GM19023 (cell line): ENCODE measurements at regions not wholly inside any gene's neighbourhood (a gene's known extent, or its start where the extent isn't known, plus 50 kb on each side); places are given as distances from the start of the nearest gene placed in this dataset.
"Not testable (repeated sequence)": the region's sequence is repeated elsewhere in the genome, so short reads cannot be mapped to it uniquely, and the experiment has no call there.

Experiments used
- ATAC-seq: cut with Tn5 transposase; IDR thresholded peaks from one replicate; pipeline ENCODE4 v1.9.1; 2021; ENCODE audit warnings: mild to moderate bottlenecking, moderate library complexity; ENCODE audit not compliant: unreplicated experiment

GRCh38 chr6:94713446-94713845, 863.9 kb upstream of the MANEA start:
- no peak for ATAC-seq

- no peak for ATAC-seq
Observed at GRCh38 chr6:94698773-94699172, 878.6 kb upstream of the MANEA start.

GRCh38 chr6:94687255-94687654, 890.1 kb upstream of the MANEA start:
- not testable (repeated sequence) for ATAC-seq

- ATAC-seq, result no peak
Observed at GRCh38 chr6:94683409-94683808, 893.9 kb upstream of the MANEA start.

GRCh38 chr6:94680669-94681212, 896.6 kb upstream of the MANEA start:
- ATAC-seq, result no peak

- no peak for ATAC-seq
Observed at GRCh38 chr6:94673251-94673650, 904.1 kb upstream of the MANEA start.

GRCh38 chr6:94670017-94670416, 907.3 kb upstream of the MANEA start:
- ATAC-seq, result no peak

- ATAC-seq, result no peak
Observed at GRCh38 chr6:94668876-94669275, 908.5 kb upstream of the MANEA start.

GRCh38 chr6:94658929-94659328, 918.4 kb upstream of the MANEA start:
- ATAC-seq, result no peak

GRCh38 chr6:94651239-94651638, 926.1 kb upstream of the MANEA start:
- no peak for ATAC-seq

GRCh38 chr6:94645191-94645590, 932.1 kb upstream of the MANEA start:
- ATAC-seq, result no peak

GRCh38 chr6:94639564-94639963, 937.8 kb upstream of the MANEA start:
- no peak for ATAC-seq

- no peak for ATAC-seq
Observed at GRCh38 chr6:94636780-94637385, 940.5 kb upstream of the MANEA start.

- ATAC-seq, result no peak
Observed at GRCh38 chr6:94623586-94623985, 953.7 kb upstream of the MANEA start.

- no peak for ATAC-seq
Observed at GRCh38 chr6:94622783-94623182, 954.6 kb upstream of the MANEA start.

- ATAC-seq, result no peak
Observed at GRCh38 chr6:94600636-94601035, 976.7 kb upstream of the MANEA start.

GRCh38 chr6:94597487-94597886, 979.8 kb upstream of the MANEA start:
- no peak for ATAC-seq

GRCh38 chr6:94590416-94590815, 986.9 kb upstream of the MANEA start:
- ATAC-seq, result no peak

- no peak for ATAC-seq
Observed at GRCh38 chr6:94588301-94588700, 989.0 kb upstream of the MANEA start.

GRCh38 chr6:94584211-94584610, 993.1 kb upstream of the MANEA start:
- no peak for ATAC-seq

- no peak for ATAC-seq
Observed at GRCh38 chr6:94570581-94570980, 1006.8 kb upstream of the MANEA start.

GRCh38 chr6:94562846-94563245, 1014.5 kb upstream of the MANEA start:
- ATAC-seq, result no peak
